Bone marrow (tissue), 2 donors: ENCODE measurements at regions not wholly inside any gene's neighbourhood (a gene's known extent, or its start where the extent isn't known, plus 50 kb on each side); places are given as distances from the start of the nearest gene placed in this dataset.

ENCODE experiments used
- DNase-seq, 2 donors: peaks; one replicate each; lab custom pipeline; 2025; lab: John Stamatoyannopoulos, UW

DNA sequence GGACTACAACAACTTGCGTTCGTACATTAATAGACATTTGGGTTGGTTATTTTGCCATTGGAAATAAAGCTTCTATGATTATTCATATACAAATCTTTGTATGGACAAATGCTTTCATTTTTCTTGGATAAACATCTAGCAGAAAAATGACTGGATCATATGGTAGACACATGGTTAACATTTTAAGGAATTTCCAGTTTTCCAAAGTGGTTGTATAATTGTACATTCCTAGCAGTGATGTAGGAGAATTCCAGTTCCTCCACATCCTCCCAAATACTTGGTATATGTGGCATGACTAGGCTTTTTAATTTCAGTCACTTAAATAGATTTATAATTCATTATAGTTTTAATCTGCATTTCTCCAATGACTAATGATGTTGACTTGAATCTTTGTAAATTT, 246.2 kb upstream of the NCAM1 start:
- no peak for DNase-seq

DNA sequence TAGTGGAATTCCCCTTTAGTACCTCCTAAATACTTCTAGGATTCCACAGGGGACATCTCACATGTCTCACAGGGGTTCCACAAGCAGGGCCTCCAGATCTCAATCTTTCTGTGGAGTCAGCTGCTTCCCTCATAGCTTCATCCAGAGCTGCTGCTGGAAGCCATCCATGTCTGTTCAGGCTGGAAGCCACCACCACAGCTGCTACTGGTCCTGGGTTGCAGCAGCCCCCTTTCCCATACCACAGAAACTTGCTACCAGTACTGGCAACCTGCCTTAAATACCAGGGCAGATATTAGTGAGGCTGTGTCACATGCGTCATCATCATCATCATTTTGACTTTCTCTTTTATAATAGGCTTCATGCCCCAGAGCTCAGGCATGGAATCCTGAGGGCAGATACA, 242.7 kb upstream of the NCAM1 start:
- DNase-seq, result no peak

DNA sequence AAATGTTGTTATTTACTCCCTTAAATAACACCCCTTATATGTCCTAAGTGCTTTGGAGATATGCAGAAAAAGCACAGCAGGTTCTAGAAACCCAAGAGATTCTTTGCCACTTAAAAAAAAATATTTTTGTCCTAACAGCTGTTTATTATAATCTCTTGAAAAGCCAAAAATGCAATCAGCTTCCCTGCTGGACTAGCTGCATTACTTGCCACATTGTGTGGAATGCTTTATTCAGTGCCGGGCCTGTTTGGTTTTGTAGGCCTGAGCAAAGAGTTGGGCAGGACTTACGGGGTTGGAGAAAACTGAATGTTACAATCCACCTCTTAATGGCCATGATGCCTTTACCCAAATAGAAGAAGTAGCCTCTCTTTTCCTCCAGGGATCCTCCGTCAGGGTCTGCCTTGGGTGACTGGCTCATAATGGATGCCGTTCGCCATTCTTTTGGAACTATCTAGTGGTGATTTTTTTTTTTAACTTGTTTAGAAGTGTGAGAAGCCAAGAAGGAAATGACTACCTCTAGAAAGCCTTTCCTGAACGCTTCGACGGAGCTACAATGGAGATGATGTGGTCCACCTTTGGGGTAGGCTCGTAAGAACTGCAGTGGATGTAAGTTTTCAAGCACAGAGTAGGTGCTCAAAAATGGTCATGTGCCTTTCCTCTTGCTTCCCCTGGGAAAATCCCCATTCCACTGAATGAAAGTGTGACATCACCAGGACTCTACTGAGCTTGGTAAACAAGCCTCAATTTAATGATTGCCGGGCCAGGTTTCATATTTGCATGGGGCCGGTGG, 241.3 kb upstream of the NCAM1 start:
- no peak for DNase-seq

DNA sequence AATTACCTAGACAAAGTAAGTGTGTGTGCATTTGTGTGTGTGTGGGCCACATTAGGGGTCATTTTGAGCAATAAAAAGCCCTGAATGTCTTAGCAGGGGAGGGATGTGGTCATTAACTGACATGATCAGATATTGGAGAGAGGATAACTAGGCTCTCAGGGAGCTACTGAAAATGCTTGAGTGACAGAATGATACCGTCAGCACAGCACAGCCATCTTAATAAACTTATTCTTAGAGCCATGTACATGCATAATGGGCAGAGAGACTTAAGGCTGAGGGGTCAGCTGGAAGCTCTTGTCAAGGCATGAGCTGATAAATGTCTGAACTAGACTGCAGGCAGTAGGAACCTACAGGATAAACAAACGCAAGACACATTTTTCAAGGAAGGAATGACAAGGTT, 239.1 kb upstream of the NCAM1 start:
- no peak for DNase-seq

DNA sequence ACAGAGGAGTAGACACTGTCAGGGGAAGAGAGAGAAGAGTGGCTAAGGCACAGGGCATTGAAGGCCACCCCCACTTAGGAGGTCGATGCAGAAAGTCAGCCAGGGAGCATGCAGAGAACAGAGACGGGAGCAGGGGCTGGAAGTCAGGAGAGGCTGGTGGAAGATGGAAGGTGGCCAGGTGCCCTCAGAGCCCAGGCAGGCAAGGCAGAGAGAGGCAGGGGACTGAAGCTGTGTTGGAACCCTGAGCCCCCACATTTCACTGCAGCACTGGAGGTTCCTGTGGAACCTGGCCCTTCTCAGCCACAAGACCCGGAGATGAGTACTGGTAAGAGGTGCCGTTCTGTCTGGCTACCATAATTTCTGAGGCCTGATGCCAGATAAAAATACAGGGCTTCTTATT, 238.3 kb upstream of the NCAM1 start:
- no peak for DNase-seq

DNA sequence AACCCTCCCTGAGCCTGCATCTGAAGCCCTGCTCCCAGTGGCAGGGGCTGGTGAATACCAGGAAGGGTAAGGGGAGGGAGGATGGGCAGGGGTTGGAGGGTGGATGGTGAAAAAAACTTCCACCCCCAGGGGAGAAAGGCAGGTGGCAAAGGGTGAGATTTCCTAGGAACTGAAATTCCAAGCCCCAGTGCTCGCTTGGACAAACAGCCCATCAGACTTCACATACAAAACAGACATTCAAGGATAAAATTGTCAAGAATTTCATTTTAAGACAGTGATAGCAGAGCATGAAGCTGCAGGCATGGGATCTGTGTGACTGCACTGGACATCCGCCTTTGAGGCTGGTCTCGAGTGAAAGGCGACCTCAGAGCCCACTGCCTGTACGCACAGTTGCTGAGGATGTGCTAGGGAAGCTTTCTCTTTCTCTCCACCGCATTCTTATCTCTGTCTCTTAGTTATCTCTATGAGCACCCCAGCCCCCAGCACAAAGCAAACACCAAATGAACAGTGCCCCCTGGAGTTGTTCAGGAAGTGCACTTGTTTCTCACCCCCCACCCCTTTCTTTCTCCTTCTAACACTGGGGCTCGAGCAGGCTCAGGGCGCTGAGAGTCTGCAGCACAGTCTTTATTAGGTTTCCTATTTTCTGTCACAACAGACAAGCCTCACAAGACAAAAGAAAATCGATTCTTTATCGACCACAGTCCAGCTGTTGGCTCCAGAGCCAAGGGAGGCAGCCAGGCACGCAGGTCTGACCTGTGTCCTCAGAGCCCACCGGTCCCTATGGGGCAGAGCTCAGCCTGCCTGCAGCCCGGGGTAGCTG, 237.3 kb upstream of the NCAM1 start:
- DNase-seq, result no peak

DNA sequence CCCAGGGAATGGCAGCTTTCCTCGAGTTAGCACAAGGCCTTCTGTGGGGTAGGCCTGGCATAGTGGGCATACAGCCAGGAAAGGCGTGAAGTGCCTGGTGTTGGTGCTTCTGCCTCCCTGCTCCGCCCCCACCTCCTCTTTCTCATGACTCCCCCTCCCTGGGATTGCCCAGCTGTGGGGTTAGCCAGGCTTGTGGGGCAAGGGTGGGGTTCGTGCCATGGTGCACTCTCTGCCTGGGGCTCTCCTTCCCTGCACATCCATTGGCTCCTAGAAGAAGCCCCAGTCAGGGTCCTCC, 236.8 kb upstream of the NCAM1 start:
- no peak for DNase-seq

DNA sequence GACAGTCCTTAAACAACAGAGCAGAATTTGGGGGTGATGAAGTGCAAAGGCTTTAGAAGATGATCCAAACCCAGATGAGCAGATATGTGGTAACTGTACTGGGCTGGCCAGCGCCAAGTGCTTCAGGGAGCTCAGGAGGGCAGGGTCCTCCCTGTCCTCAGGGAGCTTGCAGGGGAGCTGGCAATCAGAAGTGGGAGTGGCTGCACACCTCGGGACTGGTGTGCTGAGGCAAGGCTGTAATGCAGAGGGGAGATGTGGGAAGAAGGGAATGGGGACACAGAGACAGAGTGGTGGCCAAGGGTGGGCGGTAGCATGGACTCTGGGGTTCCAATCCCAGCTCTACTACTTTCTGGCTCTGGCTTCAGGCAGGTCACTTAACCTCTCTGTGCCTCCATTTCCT, 235.6 kb upstream of the NCAM1 start:
- no peak for DNase-seq

DNA sequence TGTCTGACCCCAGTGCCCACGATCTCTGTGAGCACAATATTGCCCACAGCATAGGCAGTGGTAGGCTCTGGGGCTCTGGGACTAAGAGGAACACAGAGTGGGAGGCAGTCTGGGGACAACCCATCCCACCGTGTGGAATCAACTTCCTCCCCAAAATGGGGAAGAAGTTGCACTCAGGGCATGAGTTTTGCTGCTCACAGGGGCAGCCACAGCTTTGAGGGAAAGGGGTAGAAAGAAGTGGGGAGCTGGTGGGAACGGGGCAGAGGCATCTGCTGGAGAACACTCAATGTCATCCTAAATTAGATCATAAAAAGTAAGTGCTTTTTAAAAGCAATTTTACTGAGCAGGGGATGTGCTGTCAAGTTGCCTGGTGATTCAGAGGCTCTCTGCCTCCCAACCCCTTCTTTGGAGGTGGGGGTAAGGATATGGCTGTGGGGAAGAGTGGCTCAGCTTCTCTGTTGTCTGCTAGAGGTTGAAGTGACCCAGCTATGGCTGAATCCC, 233.8 kb upstream of the NCAM1 start:
- DNase-seq, result no peak

DNA sequence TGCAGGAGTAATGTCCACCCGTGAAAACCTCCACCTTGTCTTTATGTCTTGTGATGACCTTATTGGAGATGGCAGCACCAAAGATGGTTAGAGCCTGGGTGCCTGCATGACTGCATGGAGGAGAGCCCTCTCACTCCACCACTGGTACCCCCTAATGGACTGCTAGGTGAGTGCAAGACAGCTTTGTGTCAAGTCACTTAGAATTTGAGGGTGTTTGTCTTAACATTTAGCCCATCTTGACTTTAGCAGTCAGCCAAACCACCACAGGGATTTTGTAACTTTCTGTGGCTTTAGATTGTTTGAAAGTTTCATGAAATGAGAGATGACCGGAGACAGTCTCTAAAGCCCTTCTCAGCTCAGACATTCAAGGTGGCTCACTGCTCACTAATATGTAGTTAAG, 232.9 kb upstream of the NCAM1 start:
- no peak for DNase-seq

DNA sequence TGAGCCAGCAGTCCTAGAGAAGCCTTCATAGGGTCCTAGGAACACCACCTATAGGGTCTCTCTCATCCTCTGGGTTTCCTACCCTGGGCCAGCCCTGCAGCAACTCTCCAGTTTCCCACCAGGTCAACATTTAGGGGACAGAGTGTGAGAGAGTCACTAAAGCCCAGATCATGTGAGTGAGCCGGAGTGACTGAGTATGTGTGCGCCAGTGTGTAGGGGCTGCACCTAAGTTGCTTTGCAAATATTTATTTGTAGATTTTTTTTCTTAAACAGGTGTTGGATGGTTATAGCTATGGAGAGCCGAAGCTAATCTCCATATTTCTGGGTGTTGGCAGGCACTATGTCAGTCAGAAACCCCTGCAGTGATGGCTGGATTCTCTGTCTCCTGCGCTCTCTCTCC, 232.5 kb upstream of the NCAM1 start:
- DNase-seq, result no peak

DNA sequence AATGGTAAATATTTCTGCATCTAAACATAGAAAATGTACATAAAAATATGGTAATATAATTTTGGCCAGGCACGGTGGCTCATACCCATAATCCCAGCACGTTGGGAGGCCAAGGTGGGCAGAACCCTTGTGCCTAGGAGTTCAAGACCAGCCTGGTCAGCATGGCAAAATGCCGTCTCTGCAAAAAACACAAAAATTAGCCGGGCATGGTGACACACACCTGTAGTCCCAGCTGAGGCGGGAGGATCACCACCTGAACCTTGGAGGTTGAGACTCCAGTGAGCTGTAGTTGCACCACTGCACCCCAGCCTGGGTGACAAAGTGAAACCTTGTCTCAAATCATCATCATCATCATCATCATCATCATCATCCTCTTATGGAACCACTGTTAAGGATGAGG, 230.6 kb upstream of the NCAM1 start:
- DNase-seq, result no peak

DNA sequence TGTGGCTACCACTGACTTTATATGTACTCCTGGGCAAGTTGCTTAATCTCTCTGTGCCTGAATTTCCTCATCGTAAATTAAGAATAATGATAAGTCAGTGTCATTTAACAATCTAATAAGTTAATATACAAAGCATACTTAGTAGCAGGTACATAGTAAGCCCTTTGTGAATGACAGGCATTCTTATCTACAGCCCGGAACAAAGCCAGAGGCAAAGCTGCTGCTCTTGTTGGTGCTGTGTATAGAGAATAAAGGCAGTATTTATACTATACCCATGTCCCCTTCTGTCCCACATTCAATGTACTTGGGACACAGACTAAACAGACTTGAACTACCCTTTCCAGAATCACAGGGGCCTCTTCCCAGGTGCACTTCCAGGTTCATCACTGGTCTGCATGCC, 229.7 kb upstream of the NCAM1 start:
- DNase-seq, result no peak

DNA sequence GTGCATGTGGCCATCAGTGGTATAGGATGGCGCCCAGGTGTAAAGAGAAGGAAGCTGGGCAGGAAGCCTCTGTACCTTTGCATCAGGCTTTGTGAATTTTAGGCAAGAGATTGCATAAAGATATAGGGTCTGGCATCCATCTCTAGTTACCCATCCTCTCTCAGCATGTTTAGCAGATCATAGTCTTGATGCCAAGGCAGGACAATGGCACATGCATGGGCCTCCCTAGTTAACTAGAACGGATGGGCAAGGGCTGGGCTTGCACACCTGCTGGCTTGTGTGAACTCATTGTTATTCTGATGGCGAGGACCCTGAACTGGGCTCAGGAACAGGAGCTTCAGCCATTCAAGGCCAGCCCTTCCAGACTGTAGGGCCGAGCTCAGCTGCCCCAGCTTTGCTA, 229.2 kb upstream of the NCAM1 start:
- no peak for DNase-seq

DNA sequence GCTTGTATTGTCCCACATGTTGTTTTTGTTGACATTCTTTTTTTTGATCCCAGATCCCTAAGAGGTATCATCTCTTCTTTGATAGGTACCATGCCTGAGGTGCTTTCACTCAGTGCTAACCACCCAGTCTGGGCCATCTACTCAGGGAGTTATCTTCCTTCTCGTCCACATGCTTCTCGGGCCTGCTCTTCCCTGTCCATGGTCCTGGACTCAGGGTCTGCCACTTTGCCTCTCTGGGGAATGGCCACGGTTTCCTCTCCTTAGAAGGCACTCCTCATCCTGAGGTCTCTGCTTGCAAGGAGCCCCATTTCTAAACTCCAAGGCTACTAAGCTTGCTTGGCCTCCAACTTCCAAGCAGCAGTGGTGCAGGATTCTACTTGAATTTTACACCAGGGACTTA, 227.0 kb upstream of the NCAM1 start:
- DNase-seq, result no peak

DNA sequence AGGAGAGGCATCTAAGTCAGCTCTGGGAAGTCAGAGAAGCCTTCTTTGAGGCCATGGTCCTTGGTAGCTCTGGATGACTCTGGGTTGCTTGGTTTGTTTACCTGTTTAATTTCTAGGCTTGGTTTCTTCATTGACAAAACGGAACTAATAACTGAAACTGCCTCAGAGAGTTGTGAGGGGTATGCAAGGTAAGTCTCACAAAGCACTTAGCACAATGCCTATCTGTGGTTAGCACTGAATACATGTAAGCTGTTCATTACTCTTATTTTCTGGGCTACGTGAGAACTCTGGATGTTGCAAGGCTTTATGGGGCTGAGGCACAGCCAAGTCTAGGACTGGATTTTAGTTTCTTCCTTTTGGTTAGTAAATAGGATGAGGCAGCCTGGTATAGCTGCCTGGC, 225.8 kb upstream of the NCAM1 start:
- no peak for DNase-seq

DNA sequence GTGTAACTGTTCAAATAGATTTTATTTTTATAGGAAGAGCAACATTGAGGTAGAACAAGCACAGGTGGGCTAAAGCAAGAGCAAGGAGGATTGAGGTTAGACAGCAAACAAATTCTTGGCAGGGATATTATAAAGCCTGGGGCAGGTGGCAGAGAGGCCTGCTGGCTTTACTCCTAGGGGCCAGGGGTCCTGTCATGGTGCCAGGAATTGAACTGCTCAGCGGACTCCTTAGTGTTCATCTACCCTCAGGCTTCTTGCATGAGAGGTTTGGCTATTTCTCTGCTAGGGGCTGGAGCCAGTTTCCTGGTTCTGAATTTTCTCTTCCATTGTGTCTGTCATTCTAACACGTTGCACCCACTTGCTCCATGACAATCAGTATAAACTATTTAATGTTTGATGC, 217.2 kb upstream of the NCAM1 start:
- DNase-seq, result no peak

DNA sequence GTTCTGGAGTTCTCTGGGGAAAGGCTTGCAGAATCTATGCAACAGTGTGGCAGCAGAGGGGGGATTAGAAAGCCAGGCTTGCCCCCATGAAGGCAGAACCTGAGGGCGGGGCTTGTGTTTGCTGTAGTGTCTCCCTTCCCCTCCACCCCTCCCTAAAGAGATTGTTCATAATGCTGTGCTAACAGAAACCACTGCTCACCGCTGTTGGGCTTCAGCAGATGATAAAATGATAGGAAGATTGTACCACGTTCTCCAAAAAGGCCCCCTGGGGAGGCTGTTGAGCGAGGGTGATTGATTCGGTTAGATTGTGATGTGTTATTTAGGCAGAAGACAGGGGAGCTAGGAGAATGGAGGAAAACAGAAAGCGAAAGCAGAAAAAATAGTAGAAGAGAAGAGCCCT, 215.2 kb upstream of the NCAM1 start:
- DNase-seq, result no peak

DNA sequence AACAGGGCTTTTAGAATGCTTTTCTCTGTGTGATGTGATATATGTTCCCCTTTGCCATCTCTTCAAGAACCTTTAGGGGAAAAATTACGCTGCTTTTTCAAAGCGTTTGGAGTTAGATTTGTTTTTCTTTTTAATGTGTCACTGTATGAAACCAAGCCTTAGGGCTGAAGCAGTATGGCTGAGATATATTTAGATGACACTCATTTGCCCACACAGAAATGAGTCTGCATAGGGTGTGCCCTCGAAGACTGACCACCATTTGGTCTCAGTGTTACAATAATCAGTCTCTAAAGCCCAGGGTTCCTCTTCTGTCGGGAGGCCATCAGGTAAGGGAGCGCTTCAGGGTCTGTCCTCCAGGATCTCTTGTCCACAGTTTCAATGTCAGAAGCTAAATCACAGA, 213.0 kb upstream of the NCAM1 start:
- no peak for DNase-seq

DNA sequence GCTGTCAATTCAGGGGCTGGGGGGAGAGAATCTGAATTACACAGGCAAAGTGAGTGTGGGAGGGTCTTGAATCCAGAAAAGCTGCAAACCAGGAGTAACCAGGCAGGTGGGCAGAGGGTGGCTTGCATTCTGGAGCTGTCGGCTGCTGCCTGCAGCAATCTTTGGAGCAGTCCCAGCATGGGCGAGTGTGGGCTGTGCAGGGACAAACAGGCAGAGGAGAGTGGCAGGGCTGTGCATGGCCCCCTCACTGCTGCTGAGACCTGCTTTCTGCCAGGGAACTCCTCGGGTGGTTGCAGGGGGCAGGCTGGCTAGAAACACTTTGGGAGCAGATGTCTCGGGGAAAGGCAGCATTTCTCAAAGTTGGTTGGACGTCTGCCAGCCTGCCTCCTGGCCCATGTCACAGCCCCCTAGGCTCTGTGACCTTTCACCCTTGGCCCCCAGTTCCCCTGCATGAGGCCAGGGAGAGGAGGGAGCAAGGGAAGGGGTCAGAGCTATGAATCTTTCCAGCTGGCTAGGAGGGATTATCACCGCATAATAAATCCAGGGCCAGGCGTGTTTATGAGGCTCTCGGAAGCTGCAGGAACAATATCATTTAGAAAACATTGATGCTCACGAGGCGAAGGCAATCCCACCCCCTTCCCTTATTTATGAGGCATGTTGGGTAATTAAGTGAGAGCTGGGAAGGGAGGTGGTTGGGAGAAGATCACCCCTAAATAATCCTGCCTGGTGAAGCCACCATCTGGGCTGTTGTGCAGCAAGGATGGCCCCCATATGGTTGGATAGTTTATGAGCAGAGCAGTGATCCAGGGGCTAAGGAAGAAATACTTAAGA, 212.3 kb upstream of the NCAM1 start:
- DNase-seq, result no peak

DNA sequence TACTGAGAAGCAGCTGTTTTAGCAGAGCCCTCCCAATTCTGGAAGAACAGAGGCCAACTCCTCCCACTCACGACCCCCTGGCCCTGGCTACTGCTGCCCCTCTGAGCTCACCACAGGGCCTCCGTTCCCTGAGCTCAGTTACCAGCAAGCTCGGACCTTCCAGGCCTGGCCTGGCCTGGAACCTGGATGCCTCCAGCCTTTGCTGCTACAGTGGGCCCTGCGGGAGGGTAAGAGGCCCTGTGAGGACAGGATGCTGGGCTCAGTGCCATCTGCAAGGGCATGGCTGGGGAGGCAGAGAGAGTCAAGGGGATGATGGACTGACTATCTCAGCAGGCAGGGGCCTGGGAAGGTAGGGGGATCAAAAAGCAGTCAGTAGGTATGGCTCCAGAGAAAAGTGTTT, 209.9 kb upstream of the NCAM1 start:
- DNase-seq, result no peak

DNA sequence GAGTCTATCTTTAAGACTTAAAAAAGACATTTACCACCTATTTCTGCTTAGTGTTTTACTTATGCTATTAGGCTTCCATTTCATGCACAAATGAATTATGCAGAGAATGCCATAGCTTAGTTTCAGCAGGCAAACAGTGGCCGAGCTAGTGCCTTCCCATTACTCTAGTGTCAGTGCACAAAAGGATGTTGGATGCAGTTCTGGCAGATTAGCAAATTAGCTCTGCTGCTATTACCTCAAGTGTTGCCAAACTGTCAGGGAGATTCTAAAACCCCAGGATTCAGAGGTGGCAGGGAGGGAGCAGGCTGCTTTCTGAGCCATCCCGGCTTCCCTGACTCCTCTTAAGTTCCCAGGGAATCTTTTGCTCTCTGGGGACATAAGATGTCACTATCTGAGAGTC, 209.4 kb upstream of the NCAM1 start:
- no peak for DNase-seq

DNA sequence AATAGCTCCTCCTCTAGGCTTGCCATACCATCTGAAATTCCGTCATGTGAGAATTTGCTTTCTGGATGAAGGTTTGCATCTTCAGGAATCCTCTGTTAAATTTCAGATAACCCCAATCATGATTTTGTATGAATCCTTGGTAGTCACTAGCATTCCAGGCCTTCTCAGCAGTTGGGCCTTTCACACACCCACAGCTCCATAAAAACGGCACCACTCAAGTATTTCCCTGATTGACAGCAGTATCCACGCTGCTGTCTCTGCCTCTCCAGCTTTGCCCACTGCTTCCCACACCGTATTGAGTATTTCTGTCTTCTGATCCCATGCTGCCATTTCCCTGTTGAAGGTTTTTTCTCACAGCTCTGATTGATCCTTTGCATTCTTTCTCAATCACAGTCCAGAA, 208.7 kb upstream of the NCAM1 start:
- no peak for DNase-seq
